Activated CD8-positive, alpha-beta memory T cell treated with anti-CD3 and anti-CD28 coated beads, Interleukin-2, amount 50 U/mL, for 48 hours (primary cell): ENCODE measurements at regions not wholly inside any gene's neighbourhood (a gene's known extent, or its start where the extent isn't known, plus 50 kb on each side); places are given as distances from the start of the nearest gene placed in this dataset.

Experiments used
- DNase-seq: peaks from one replicate; pipeline ENCODE4 v3.0.0-alpha.2; 2020

- no peak for DNase-seq
These were observed 529.2 kb upstream of the GOLIM4 start for GRCh38 chr3:168624892-168625448.

GRCh38 chr3:168624195-168624594 is 528.5 kb upstream of the GOLIM4 start:
- DNase-seq = no peak

DNA sequence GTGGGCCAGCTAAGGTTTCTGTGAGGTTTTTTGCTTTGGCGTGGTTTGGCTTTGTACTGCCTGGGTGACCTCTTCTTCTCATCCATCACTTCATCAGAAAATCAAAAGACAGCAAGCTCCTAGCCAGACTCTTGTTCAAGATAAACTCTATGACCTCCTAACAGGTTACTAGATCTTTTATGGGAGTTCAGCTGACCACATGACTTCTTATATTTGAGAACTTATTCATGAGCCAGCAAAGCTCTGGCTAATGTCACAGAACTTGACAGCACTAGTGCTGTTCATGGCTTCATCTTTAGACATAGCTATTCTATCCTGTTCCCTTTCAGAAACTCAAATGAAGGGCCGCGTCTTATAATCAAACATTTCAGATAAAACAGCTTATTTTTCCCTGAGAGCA is 527.1 kb upstream of the GOLIM4 start:
- DNase-seq = no peak

DNA sequence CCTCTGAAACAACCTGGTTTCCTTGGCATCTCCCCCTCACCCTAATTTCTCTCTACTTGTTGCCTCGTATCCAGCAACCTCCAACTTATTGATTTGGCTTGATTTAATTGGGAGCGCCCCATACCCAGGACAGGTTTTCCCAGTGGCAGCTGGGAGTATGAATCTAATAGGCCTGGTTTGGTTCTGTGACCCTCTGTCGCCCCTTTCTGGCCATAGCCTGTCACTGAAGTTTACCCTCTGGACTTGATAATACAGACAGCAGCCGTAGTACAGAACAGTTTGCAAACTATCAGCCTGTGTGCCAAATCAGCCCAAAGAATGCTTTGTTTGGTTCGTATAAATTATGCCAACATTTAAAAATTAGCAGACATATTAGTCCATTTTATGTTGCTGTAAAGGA is 525.1 kb upstream of the GOLIM4 start:
- no peak for DNase-seq

GRCh38 chr3:168618827-168619470 is 523.2 kb upstream of the GOLIM4 start:
- no peak for DNase-seq

DNA sequence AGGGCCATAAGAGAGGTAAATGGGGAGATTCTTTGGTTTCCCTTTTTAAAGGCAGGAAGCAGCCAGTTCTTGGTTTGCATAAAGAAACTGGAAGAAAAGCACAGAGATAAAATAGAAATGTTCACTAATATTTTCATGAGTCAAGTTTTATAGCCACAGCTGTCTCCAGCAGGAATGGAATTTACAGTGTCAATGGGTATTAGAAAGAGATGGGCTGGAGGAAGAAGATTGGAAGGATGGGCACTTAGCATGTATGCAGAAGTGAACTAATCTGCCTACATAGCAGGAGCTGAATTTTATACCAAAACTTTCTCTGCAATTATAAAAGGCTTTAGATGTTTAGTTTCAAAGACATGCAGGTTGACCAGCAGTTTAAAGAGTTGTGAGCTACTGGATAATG is 521.9 kb upstream of the GOLIM4 start:
- no peak for DNase-seq

DNA sequence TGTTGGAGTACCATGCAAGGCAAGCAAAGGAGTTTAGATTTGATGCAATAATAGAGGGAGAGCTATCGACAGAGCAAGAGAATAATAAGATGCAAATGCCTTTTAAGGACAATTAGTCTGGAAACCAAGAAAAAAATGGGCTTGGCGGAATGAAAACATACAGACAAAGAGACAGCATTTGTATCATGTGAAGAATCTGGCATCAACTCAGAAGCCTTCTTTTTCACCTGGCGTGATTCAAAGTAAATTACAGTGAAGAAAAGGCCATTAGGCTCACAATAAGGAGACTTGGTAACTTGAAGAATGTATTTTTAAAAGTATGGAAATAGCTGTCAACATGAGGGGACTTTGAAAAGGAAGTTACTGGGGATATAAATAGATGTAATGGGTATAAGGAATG is 521.2 kb upstream of the GOLIM4 start:
- DNase-seq = no peak

- DNase-seq = no peak
These were observed 519.8 kb upstream of the GOLIM4 start for GRCh38 chr3:168615493-168616020.

GRCh38 chr3:168613151-168613550 is 517.4 kb upstream of the GOLIM4 start:
- DNase-seq = no peak

- no peak for DNase-seq
These were observed 516.9 kb upstream of the GOLIM4 start for GRCh38 chr3:168612671-168613070.

DNA sequence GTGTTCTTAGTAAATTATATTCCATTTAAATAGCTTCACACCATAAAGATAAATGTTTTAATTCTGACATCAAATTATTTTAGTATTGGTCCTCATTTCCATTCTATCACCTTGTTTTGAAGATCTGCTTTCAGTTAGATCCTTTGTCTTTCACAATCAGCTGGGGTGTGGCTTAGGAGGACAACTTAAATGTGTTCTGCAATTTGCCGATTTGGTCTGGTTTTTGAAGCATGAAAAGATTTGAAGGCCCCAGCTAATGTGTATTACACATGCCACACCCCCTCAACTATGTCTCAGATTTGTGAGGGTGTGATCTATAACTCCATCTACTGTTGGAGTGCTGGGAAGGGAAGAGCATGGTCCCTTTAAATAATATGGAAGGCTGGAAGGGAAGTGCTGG is 516.1 kb upstream of the GOLIM4 start:
- no peak for DNase-seq

GRCh38 chr3:168608926-168609325 is 513.2 kb upstream of the GOLIM4 start:
- no peak for DNase-seq

- DNase-seq = no peak
These were observed 509.0 kb upstream of the GOLIM4 start for GRCh38 chr3:168604767-168605166.

DNA sequence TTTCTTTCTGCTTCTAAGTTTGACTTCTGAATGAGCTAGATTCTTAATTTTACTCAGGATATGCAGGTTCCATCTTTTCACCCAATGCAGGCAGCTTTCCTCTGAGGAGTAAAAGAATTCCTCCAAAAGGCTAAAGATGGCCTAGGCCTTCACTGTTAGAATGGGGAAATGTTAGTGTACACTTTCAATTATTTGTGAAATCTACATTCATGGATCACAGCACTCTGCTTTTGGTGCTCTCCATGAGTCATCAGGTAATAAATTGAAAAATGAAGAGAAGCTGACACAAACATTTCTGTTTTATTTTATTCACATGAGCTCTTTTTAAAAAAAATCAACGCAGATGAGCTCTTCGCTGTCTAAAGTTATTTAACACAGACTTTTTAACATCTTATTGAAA is 502.5 kb upstream of the GOLIM4 start:
- DNase-seq = no peak

- DNase-seq = no peak
These were observed 500.6 kb upstream of the GOLIM4 start for GRCh38 chr3:168596175-168596823.

GRCh38 chr3:168591587-168591986 is 495.9 kb upstream of the GOLIM4 start:
- no peak for DNase-seq

DNA sequence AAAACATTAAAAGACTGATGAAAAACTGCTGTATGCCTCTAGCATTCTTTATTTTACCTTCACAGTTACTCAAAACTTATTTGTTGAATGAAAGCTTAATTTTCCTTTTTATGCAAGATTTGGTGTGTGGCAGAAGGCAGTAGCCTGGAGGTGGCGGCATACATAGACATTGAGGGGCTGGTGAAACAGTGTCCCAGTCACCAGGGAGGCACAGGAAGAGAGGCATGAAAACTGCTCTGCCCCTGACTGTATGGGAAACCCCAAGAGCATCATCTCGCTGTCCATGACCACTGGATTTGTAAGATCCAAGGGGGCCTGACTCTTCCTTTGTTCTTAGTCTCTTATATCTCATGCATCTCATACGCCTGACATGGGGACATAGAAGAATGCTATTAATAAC is 493.7 kb upstream of the GOLIM4 start:
- DNase-seq = no peak

GRCh38 chr3:168585544-168585943 is 489.8 kb upstream of the GOLIM4 start:
- DNase-seq = no peak

- DNase-seq = no peak
These were observed 488.3 kb upstream of the GOLIM4 start for GRCh38 chr3:168583977-168584376.

GRCh38 chr3:168582503-168582902 is 486.8 kb upstream of the GOLIM4 start:
- DNase-seq = no peak

DNA sequence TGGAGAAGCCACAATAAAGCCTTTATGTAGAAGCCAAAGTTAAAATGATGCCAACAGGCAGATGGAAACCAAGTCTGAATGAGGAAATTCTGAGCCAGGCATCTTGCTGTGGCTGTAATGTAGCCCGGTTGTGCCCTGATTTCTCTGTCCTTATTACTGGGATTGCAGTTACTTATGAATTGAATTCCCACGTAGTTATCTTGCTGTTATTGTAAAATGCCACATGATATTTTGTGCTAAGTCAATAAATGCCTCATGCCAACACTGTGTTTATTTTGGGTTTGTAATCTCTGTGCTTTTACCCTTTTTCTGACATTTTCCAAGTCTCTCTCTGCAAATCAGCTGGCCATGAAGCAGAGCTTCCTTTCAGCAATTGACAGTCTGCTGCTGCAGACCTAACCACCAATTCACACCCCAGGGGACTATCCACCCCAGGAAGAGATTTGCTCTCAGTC is 486.1 kb upstream of the GOLIM4 start:
- DNase-seq = no peak

DNA sequence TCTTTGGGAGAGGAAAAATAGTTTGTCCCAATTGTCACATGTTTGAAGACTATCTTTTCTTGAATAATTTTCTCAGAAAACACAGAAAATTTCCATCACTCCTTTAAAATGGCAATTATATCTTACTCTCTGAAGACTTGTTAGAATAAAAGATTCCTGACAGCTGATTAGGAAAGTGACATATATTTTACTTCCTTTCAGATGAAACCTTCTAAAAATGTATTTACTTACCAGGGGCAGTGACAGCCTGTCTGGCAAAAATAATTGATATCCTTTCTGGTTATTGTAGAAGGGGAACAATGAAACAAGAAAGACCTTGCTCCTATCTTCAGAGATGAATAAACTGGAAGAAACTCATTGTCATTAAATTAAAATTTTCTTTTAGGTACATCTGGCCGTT is 483.3 kb upstream of the GOLIM4 start:
- no peak for DNase-seq

DNA sequence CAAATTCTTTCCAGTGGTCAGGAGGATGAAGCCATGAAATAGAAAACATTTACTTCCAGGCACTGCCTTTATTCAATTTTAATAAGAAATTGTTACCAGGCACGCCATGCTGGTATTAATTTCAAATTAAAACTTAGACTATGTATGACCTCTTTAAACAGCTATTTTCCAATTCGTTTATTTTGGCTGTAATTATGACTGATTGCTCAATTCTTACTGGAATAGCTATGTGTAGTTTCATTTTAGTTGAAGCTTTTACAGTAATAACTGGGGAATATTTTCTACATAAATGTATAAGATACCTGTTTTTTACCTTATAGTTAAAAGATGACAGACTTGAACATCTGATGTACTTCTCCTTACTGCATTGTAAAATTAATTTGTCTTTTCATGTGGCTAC is 480.0 kb upstream of the GOLIM4 start:
- no peak for DNase-seq

DNA sequence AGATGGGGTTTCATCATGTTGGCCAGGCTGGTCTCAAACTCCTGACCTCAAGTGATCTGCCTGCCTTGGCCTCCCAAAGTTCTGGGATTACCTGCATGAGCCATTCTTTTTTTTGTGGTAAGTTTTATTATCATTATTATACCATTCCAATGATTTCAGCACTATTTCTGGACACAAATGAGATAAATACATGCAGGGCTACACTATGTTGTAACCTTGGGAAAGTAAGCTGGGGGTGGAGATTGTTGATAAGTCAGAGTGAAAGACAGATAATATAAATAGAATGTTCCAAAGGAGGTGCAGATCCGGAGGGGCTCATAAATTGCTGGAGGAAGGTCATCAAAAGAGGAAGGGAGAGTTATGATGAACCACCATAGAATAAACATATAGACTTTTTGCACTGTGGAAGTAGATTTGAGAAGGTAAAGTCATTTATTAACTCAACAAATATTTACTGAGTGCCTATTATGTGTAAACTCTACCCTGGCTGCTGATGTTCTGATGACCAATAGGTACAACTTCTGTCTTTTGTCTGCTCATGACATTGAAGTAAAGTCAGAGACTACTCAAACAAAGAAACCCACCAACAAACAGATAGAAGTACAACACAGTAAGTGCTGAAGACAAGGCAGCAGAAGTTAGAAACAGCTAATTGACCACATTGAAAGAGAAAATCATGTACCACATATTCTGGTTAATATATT is 478.9 kb upstream of the GOLIM4 start:
- DNase-seq = no peak
